ENCODE measurements at regions not wholly inside any gene's neighbourhood (a gene's known extent, or its start where the extent isn't known, plus 50 kb on each side); places are given as distances from the start of the nearest gene placed in this dataset.
A peak's percentile ranks its signal among the peaks of the same experiment; 100 is the strongest.

GRCh38 chr3:161914703-161915417 is 418.3 kb downstream of the OTOL1 start:
- Mint-ChIP-seq H3K27me3 (ENCODE audit: low read depth) (no peaks in the 10 kb centered on the region), H3K4me3 (no peak overlapping the region), H3K27ac (no peak overlapping the region), H3K36me3 (no peaks in the 10 kb centered on the region), H3K9me3 (peaks cover 16% of the 10 kb centered on the region), H3K4me1 (peaks cover 14% of the 10 kb centered on the region)
- no peak for TF ChIP-seq CTCF (IDR thresholded peaks at IDR 0.05; ENCODE audit: unreplicated experiment)
- DNase-seq (ENCODE audit: low spot score in 2 of 2, unreplicated experiment in 2 of 2), result peak in 1 of 2 experiments; percentile 45

- Mint-ChIP-seq H3K4me1 (peaks cover 14% of the 10 kb centered on the region), H3K27ac (no peak overlapping the region), H3K27me3 (ENCODE audit: low read depth) (no peaks in the 10 kb centered on the region), H3K36me3 (no peaks in the 10 kb centered on the region), H3K9me3 (peaks cover 20% of the 10 kb centered on the region), H3K4me3 (no peak overlapping the region)
- no peak for TF ChIP-seq CTCF (IDR thresholded peaks at IDR 0.05; ENCODE audit: unreplicated experiment)
- no peak for DNase-seq (ENCODE audit: low spot score in 2 of 2, unreplicated experiment in 2 of 2)
Observed at GRCh38 chr3:161915418-161915750, 418.8 kb downstream of the OTOL1 start.

GRCh38 chr3:161920196-161920595 is 423.6 kb downstream of the OTOL1 start:
- no peaks in the 10 kb centered on the region for H3K27me3 Mint-ChIP-seq (ENCODE audit: low read depth)
- no peak for TF ChIP-seq CTCF (IDR thresholded peaks at IDR 0.05; ENCODE audit: unreplicated experiment)
- H3K4me1 Mint-ChIP-seq, result peaks cover 7% of the 10 kb centered on the region
- no peak overlapping the region for H3K27ac Mint-ChIP-seq
- no peak for DNase-seq (ENCODE audit: low spot score in 2 of 2, unreplicated experiment in 2 of 2)
- H3K9me3 Mint-ChIP-seq, result peaks cover 30% of the 10 kb centered on the region
- no peaks in the 10 kb centered on the region for H3K36me3 Mint-ChIP-seq
- no peak overlapping the region for H3K4me3 Mint-ChIP-seq

- Mint-ChIP-seq H3K9me3 (peaks cover 19% of the 10 kb centered on the region), H3K4me1 (no peaks in the 10 kb centered on the region), H3K27ac (no peak overlapping the region), H3K27me3 (ENCODE audit: low read depth) (no peaks in the 10 kb centered on the region), H3K4me3 (no peak overlapping the region), H3K36me3 (peaks cover 2% of the 10 kb centered on the region)
- no peak for DNase-seq (ENCODE audit: low spot score in 2 of 2, unreplicated experiment in 2 of 2)
- no peak for TF ChIP-seq CTCF (IDR thresholded peaks at IDR 0.05; ENCODE audit: unreplicated experiment)
Observed at GRCh38 chr3:161925749-161926360, 429.2 kb downstream of the OTOL1 start.

- H3K4me1 Mint-ChIP-seq, result no peaks in the 10 kb centered on the region
- no peak for DNase-seq (ENCODE audit: low spot score in 2 of 2, unreplicated experiment in 2 of 2)
- H3K4me3 Mint-ChIP-seq, result no peak overlapping the region
- no peak for TF ChIP-seq CTCF (IDR thresholded peaks at IDR 0.05; ENCODE audit: unreplicated experiment)
- H3K9me3 Mint-ChIP-seq, result peaks cover 15% of the 10 kb centered on the region
- H3K36me3 Mint-ChIP-seq, result peaks cover 2% of the 10 kb centered on the region
- H3K27ac Mint-ChIP-seq, result no peak overlapping the region
- H3K27me3 Mint-ChIP-seq (ENCODE audit: low read depth), result no peaks in the 10 kb centered on the region
Observed at GRCh38 chr3:161927131-161927530, 430.5 kb downstream of the OTOL1 start.

Data from mesothelial cell of epicardium (in vitro differentiated cells).